Right kidney (tissue), 1 donor: ENCODE measurements at regions not wholly inside any gene's neighbourhood (a gene's known extent, or its start where the extent isn't known, plus 50 kb on each side); places are given as distances from the start of the nearest gene placed in this dataset.

Source experiments
- DNase-seq: peaks from one replicate; pipeline ENCODE4 v3.0.0-alpha.2; 2016

- no peak for DNase-seq
Observed at GRCh38 chr14:48991141-48991540, 595.0 kb downstream of the RPS29 start.

GRCh38 chr14:48983351-48983888 is 602.8 kb downstream of the RPS29 start:
- no peak for DNase-seq

GRCh38 chr14:48974994-48975393 is 611.2 kb downstream of the RPS29 start:
- no peak for DNase-seq

GRCh38 chr14:48973151-48973550 is 613.0 kb downstream of the RPS29 start:
- no peak for DNase-seq

GRCh38 chr14:48970943-48971342 is 615.2 kb downstream of the RPS29 start:
- no peak for DNase-seq

- DNase-seq: no peak
Observed at GRCh38 chr14:48967419-48967818, 618.8 kb downstream of the RPS29 start.

GRCh38 chr14:48963231-48963790 is 622.9 kb downstream of the RPS29 start:
- no peak for DNase-seq

GRCh38 chr14:48957486-48957885 is 628.7 kb downstream of the RPS29 start:
- no peak for DNase-seq

- no peak for DNase-seq
Observed at GRCh38 chr14:48955857-48956256, 630.3 kb downstream of the RPS29 start.

- DNase-seq: no peak
Observed at GRCh38 chr14:48954446-48954845, 631.7 kb downstream of the RPS29 start.

GRCh38 chr14:48944809-48945208 is 641.4 kb downstream of the RPS29 start:
- DNase-seq: no peak

- DNase-seq: no peak
Observed at GRCh38 chr14:48943913-48944312, 642.3 kb downstream of the RPS29 start.

- no peak for DNase-seq
Observed at GRCh38 chr14:48937541-48938195, 648.5 kb downstream of the RPS29 start.

- DNase-seq: no peak
Observed at GRCh38 chr14:48936849-48937248, 649.3 kb downstream of the RPS29 start.

GRCh38 chr14:48936362-48936761 is 649.8 kb downstream of the RPS29 start:
- no peak for DNase-seq

- no peak for DNase-seq
Observed at GRCh38 chr14:48925184-48925583, 661.0 kb downstream of the RPS29 start.

GRCh38 chr14:48914921-48915320 is 671.3 kb downstream of the RPS29 start:
- DNase-seq: no peak

- no peak for DNase-seq
Observed at GRCh38 chr14:48914382-48914781, 671.8 kb downstream of the RPS29 start.

GRCh38 chr14:48900565-48900964 is 685.6 kb downstream of the RPS29 start:
- no peak for DNase-seq

- DNase-seq: no peak
Observed at GRCh38 chr14:48890333-48890732, 695.8 kb downstream of the RPS29 start.

- no peak for DNase-seq
Observed at GRCh38 chr14:48876806-48877340, 709.3 kb downstream of the RPS29 start.

GRCh38 chr14:48874711-48875110 is 711.5 kb downstream of the RPS29 start:
- peak; percentile 11 for DNase-seq

GRCh38 chr14:48857366-48857765 is 728.8 kb downstream of the RPS29 start:
- no peak for DNase-seq

- DNase-seq: no peak
Observed at GRCh38 chr14:48853159-48853558, 733.0 kb downstream of the RPS29 start.
